Neuronal stem cell (in vitro differentiated cells): ENCODE measurements at regions not wholly inside any gene's neighbourhood (a gene's known extent, or its start where the extent isn't known, plus 50 kb on each side); places are given as distances from the start of the nearest gene placed in this dataset.
A peak's percentile ranks its signal among the peaks of the same experiment; 100 is the strongest.

ENCODE experiments used
- DNase-seq: peaks from one replicate; pipeline ENCODE4 v3.0.0-alpha.2; 2013; ENCODE audit warnings: low spot score
- H2AFZ ChIP-seq: one replicate; pipeline ENCODE4 v1.6.1; 2013; ENCODE audit warnings: mild to moderate bottlenecking, low read length, inconsistent platforms
- H2AK5ac ChIP-seq: 2 replicates; pipeline ENCODE4 v1.6.1; 2013; ENCODE audit warnings: low read depth, mild to moderate bottlenecking, inconsistent platforms, low read length, moderate library complexity, mixed read lengths
- H2BK120ac ChIP-seq: 2 replicates; pipeline ENCODE4 v1.6.1; 2013; ENCODE audit warnings: low read depth, mild to moderate bottlenecking, inconsistent platforms, low read length, moderate library complexity, mixed read lengths
- H2BK12ac ChIP-seq: one replicate; pipeline ENCODE4 v1.6.1; 2013; ENCODE audit warnings: low read length, inconsistent platforms
- H2BK15ac ChIP-seq: 2 replicates; pipeline ENCODE4 v1.6.1; 2013; ENCODE audit warnings: mild to moderate bottlenecking, low read length, inconsistent platforms, mixed read lengths
- H2BK5ac ChIP-seq: one replicate; pipeline ENCODE4 v1.6.1; 2013; ENCODE audit warnings: inconsistent platforms, mild to moderate bottlenecking, low read length, moderate library complexity
- H3K14ac ChIP-seq: one replicate; pipeline ENCODE4 v1.6.1; 2013; ENCODE audit warnings: low read length, inconsistent platforms
- H3K18ac ChIP-seq: 2 replicates; pipeline ENCODE4 v1.6.1; 2013; ENCODE audit warnings: low read length, inconsistent platforms
- H3K23ac ChIP-seq: 2 replicates; pipeline ENCODE4 v1.6.1; 2013; ENCODE audit warnings: low read depth, mild to moderate bottlenecking, mixed read lengths, low read length, inconsistent platforms; ENCODE audit not compliant: poor library complexity
- H3K27ac ChIP-seq: replicated peaks from 3 replicates; pipeline ENCODE4 v1.5.1; 2013; ENCODE audit warnings: low read length, inconsistent platforms
- H3K27me3 ChIP-seq, 3 experiments: 2 replicates each; pipeline ENCODE4 v1.6.1; 2013; ENCODE audit warnings: low read length in 3 of 3, mild to moderate bottlenecking in 2 of 3, inconsistent platforms in 1 of 3, low read depth in 1 of 3, mixed read lengths in 1 of 3, moderate library complexity in 1 of 3; ENCODE audit not compliant: control insufficient read depth in 3 of 3, insufficient read depth in 3 of 3
- H3K36me3 ChIP-seq, 2 donors: replicated peaks in 1 of 2; 2 replicates each; pipeline ENCODE4 v1.6.1; 2013; ENCODE audit warnings: low read length in 2 of 2; ENCODE audit not compliant: control insufficient read depth in 2 of 2, insufficient read depth in 2 of 2
- H3K4ac ChIP-seq: 2 replicates; pipeline ENCODE4 v1.6.1; 2013; ENCODE audit warnings: inconsistent platforms, mild to moderate bottlenecking, low read length, moderate library complexity
- H3K4me1 ChIP-seq, 2 donors: 1 replicate in 1 of 2; 2 replicates in 1 of 2; pipeline ENCODE4 v1.6.1; 2013; ENCODE audit warnings: low read length in 2 of 2, low read depth in 1 of 2; ENCODE audit not compliant: control insufficient read depth in 2 of 2, insufficient read depth in 1 of 2
- H3K4me2 ChIP-seq: one replicate; pipeline ENCODE4 v1.6.1; 2013; ENCODE audit warnings: mild to moderate bottlenecking, low read length, inconsistent platforms; ENCODE audit not compliant: insufficient read depth, poor library complexity, severe bottlenecking
- H3K4me3 ChIP-seq, 2 donors: 2 replicates each; pipeline ENCODE4 v1.5.1; 2013; ENCODE audit warnings: low read length in 2 of 2, mild to moderate bottlenecking in 2 of 2, inconsistent platforms in 1 of 2, moderate library complexity in 1 of 2
- H3K79me1 ChIP-seq: one replicate; pipeline ENCODE4 v1.6.1; 2013; ENCODE audit warnings: low read depth, mild to moderate bottlenecking, inconsistent platforms, low read length, moderate library complexity
- H3K9ac ChIP-seq: one replicate; pipeline ENCODE4 v1.6.1; 2013; ENCODE audit warnings: mild to moderate bottlenecking, low read depth, low read length, inconsistent platforms; ENCODE audit not compliant: poor library complexity
- H3K9me3 ChIP-seq, 2 donors: replicated peaks in 1 of 2; 2 replicates each; pipeline versions ENCODE3 to v1.6.1; 2013; ENCODE audit warnings: low read length in 2 of 2, mild to moderate bottlenecking in 2 of 2, inconsistent platforms in 1 of 2, low read depth in 1 of 2, mixed read lengths in 1 of 2, moderate library complexity in 1 of 2; ENCODE audit not compliant: control insufficient read depth in 2 of 2, insufficient read depth in 1 of 2
- H4K8ac ChIP-seq: one replicate; pipeline ENCODE4 v1.6.1; 2013; ENCODE audit warnings: low read depth, mild to moderate bottlenecking, inconsistent platforms, low read length, moderate library complexity
- H4K91ac ChIP-seq: one replicate; pipeline ENCODE4 v1.6.1; 2013; ENCODE audit warnings: low read length, low read depth, mild to moderate bottlenecking, inconsistent platforms; ENCODE audit not compliant: poor library complexity
- WGBS, 2 donors: extraction: QIAGEN DNeasy Blood & Tissue Kit; methylation state at CpG; one replicate each; pipeline ENCODE4 v1.1.7; 2013; ENCODE audit warnings: missing lambda C conversion rate in 2 of 2, mixed read lengths in 1 of 2; ENCODE audit not compliant: insufficient read length in 2 of 2, insufficient replicate concordance in 1 of 2; ENCODE audit errors: extremely low coverage in 2 of 2; 5-methylcytosine and 5-hydroxymethylcytosine counted together

- H3K4me1 ChIP-seq: peaks cover 0 to 10% of the 10 kb centered on the region in 2 donors
- H3K23ac ChIP-seq: no peak overlapping the region
- H2BK120ac ChIP-seq: no peak overlapping the region
- H3K4me3 ChIP-seq: no peak overlapping the region
- no peak overlapping the region for H4K91ac ChIP-seq
- no peaks in the 10 kb centered on the region for H3K36me3 ChIP-seq
- H2AK5ac ChIP-seq: no peak overlapping the region
- WGBS, 2 donors: no CpG with 5 or more reads among the region's 9 CpGs
- H3K9me3 ChIP-seq: no peaks in the 10 kb centered on the region
- peak overlapping the region; percentile 11 for H2BK15ac ChIP-seq
- no peak overlapping the region for H2BK12ac ChIP-seq
- no peak overlapping the region for H3K4me2 ChIP-seq
- H3K9ac ChIP-seq: no peak overlapping the region
- no peaks in the 10 kb centered on the region for H3K79me1 ChIP-seq
- H3K18ac ChIP-seq: peak overlapping the region; percentile 12
- H3K4ac ChIP-seq: no peak overlapping the region
- no peak overlapping the region for H3K27ac ChIP-seq
- no peak overlapping the region for H2BK5ac ChIP-seq
- peak overlapping the region; percentile 30 for H2AFZ ChIP-seq
- DNase-seq: no peak
- H3K14ac ChIP-seq: no peak overlapping the region
- no peak overlapping the region for H4K8ac ChIP-seq
- peaks cover 0 to 34% (median 0%) of the 10 kb centered on the region in 3 experiments for H3K27me3 ChIP-seq
Observed at GRCh38 chr11:45021692-45022141, 71.0 kb upstream of the TP53I11 start.

- no peaks in the 10 kb centered on the region for H3K79me1 ChIP-seq
- H4K91ac ChIP-seq: no peak overlapping the region
- H2BK5ac ChIP-seq: no peak overlapping the region
- peaks cover 0 to 10% of the 10 kb centered on the region in 2 donors for H3K4me1 ChIP-seq
- no CpG with 5 or more reads among the region's 9 CpGs for WGBS, 2 donors
- H2AFZ ChIP-seq: no peak overlapping the region
- no peak overlapping the region for H3K4ac ChIP-seq
- no peak overlapping the region for H3K27ac ChIP-seq
- peak overlapping the region; percentile 47 for H2AK5ac ChIP-seq
- no peak overlapping the region for H3K9ac ChIP-seq
- no peaks in the 10 kb centered on the region for H3K9me3 ChIP-seq
- no peak overlapping the region for H2BK12ac ChIP-seq
- no peak overlapping the region for H3K14ac ChIP-seq
- no peaks in the 10 kb centered on the region for H3K36me3 ChIP-seq
- no peak overlapping the region for H2BK120ac ChIP-seq
- H3K4me2 ChIP-seq: no peak overlapping the region
- H3K27me3 ChIP-seq: peaks cover 0 to 34% (median 0%) of the 10 kb centered on the region in 3 experiments
- no peak overlapping the region for H3K4me3 ChIP-seq
- peak overlapping the region; percentile 63 for H2BK15ac ChIP-seq
- DNase-seq: no peak
- H3K23ac ChIP-seq: no peak overlapping the region
- H3K18ac ChIP-seq: peak overlapping the region; percentile 31
- H4K8ac ChIP-seq: no peak overlapping the region
Observed at GRCh38 chr11:45022294-45023064, 71.8 kb upstream of the TP53I11 start.

- Histone ChIP-seq H3K18ac (no peak overlapping the region), H2BK120ac (no peak overlapping the region), H2AFZ (no peak overlapping the region), H3K9ac (no peak overlapping the region), H3K9me3 (no peaks in the 10 kb centered on the region), H4K91ac (no peak overlapping the region), H2BK12ac (no peak overlapping the region), H3K4ac (no peak overlapping the region), H2BK15ac (peak overlapping the region; percentile 23), H3K36me3 (no peaks in the 10 kb centered on the region), H2AK5ac (no peak overlapping the region), H3K4me1 (peaks cover 0 to 10% of the 10 kb centered on the region in 2 donors), H3K4me2 (no peak overlapping the region), H3K79me1 (no peaks in the 10 kb centered on the region), H3K27me3 (peaks cover 0 to 34% (median 0%) of the 10 kb centered on the region in 3 experiments), H3K27ac (no peak overlapping the region), H3K4me3 (no peak overlapping the region), H3K23ac (no peak overlapping the region), H3K14ac (no peak overlapping the region), H2BK5ac (no peak overlapping the region), H4K8ac (no peak overlapping the region)
- no peak for DNase-seq
- WGBS, 2 donors: no CpG with 5 or more reads among the region's 5 CpGs
Observed at GRCh38 chr11:45023065-45023365, 72.3 kb upstream of the TP53I11 start.

GRCh38 chr11:45024316-45024715 lies 73.6 kb upstream of the TP53I11 start:
- Histone ChIP-seq H3K23ac (no peak overlapping the region), H3K27me3 (peaks cover 0 to 31% (median 0%) of the 10 kb centered on the region in 3 experiments), H3K36me3 (no peaks in the 10 kb centered on the region), H3K4me2 (no peak overlapping the region), H2BK5ac (no peak overlapping the region), H4K91ac (no peak overlapping the region), H3K14ac (no peak overlapping the region), H3K4me1 (peaks cover 0 to 9% of the 10 kb centered on the region in 2 donors), H4K8ac (no peak overlapping the region), H3K4ac (no peak overlapping the region), H2BK12ac (no peak overlapping the region), H2AK5ac (no peak overlapping the region), H2AFZ (no peak overlapping the region), H3K18ac (no peak overlapping the region), H3K9me3 (no peaks in the 10 kb centered on the region), H3K4me3 (no peak overlapping the region), H3K9ac (no peak overlapping the region), H3K27ac (no peak overlapping the region), H2BK15ac (no peak overlapping the region), H2BK120ac (no peak overlapping the region), H3K79me1 (no peaks in the 10 kb centered on the region)
- whole genome bisulfite sequencing, 2 donors: no CpG with 5 or more reads among the region's 4 CpGs
- DNase-seq: no peak
